ENCODE measurements at regions not wholly inside any gene's neighbourhood (a gene's known extent, or its start where the extent isn't known, plus 50 kb on each side); places are given as distances from the start of the nearest gene placed in this dataset.

DNA sequence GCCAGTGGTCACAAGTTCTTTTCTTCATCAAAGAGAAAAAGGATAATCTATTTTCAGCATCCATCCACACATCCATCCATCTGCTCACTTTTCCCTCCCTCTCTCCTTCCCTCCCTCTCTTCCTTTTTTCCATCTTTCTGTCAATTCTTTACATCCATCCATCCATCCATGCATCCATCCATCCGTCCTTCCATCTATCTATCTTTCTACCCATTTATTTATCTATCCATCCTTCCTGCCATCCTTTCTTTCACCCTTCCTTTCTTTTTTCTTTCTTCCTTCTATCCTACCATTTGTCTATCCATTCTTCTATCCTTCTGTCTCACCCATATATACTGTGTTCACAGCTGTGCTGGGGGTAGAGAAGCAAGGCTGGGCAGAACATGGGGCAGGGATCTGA is 212.4 kb upstream of the GALNT2 start:
- no peak for FAIRE-seq
- Histone ChIP-seq H4K8ac (ENCODE audit: extremely low read depth, insufficient read depth, low read length) (no peak overlapping the region), H3K56ac (replicated peaks; ENCODE audit: insufficient read length, low read depth, low read length) (no peak overlapping the region), H3K36me3 (ENCODE audit: control insufficient read depth in 2 of 4, insufficient read depth in 4 of 4, low read length in 3 of 4) (no peaks in the 10 kb centered on the region), H3K18ac (ENCODE audit: extremely low read depth, low read length) (no peak overlapping the region), H4K20me1 (replicated peaks in 1 of 2; ENCODE audit: control insufficient read depth in 1 of 2, insufficient read depth in 2 of 2, low read length in 2 of 2) (no peaks in the 10 kb centered on the region), H3K79me2 (ENCODE audit: control insufficient read depth in 1 of 2, insufficient read depth in 2 of 2, low read length in 2 of 2) (no peaks in the 10 kb centered on the region), H3K23ac (ENCODE audit: insufficient read length) (no peak overlapping the region), H3K27me3 (replicated peaks in 1 of 4; ENCODE audit: control insufficient read depth in 3 of 4, extremely low read depth in 1 of 4, insufficient read depth in 3 of 4, low read length in 3 of 4) (no peaks in the 10 kb centered on the region), H3K9me3 (ENCODE audit: insufficient read depth in 2 of 2, low read depth in 1 of 2, low read length in 1 of 2) (no peaks in the 10 kb centered on the region), H4K91ac (replicated peaks; ENCODE audit: insufficient read length, low read length) (no peak overlapping the region), H2BK120ac (replicated peaks; ENCODE audit: low read depth, low read length) (no peak overlapping the region), H3K9ac (replicated peaks in 1 of 4; ENCODE audit: extremely low read depth in 1 of 4, low read depth in 3 of 4, low read length in 3 of 4) (no peak overlapping the region), H2AFZ (ENCODE audit: low read length) (no peak overlapping the region), H2BK15ac (ENCODE audit: low read length) (no peak overlapping the region), H3K79me1 (ENCODE audit: low read depth, low read length) (no peaks in the 10 kb centered on the region), H3K4me2 (ENCODE audit: insufficient read depth in 1 of 2, low read depth in 2 of 2, low read length in 2 of 2) (no peak overlapping the region), H3K4me3 (ENCODE audit: extremely low read depth in 1 of 4, insufficient read depth in 2 of 4, low read depth in 3 of 4, low read length in 4 of 4) (no peak overlapping the region), H2BK12ac (ENCODE audit: low read depth, low read length) (no peak overlapping the region), H3K4me1 (replicated peaks in 1 of 4; ENCODE audit: control insufficient read depth in 3 of 4, insufficient read depth in 4 of 4, low read length in 3 of 4) (no peaks in the 10 kb centered on the region), H4K5ac (ENCODE audit: insufficient read length, low read depth, low read length) (no peak overlapping the region), H3K4ac (replicated peaks; ENCODE audit: insufficient read length, low read depth, low read length) (no peak overlapping the region), H2AK5ac (ENCODE audit: low read depth, low read length) (no peak overlapping the region), H2BK20ac (ENCODE audit: low read length) (no peak overlapping the region), H3K23me2 (ENCODE audit: low read depth, low read length) (no peaks in the 10 kb centered on the region; the same call in 1 of the 2 replicates), H3K27ac (ENCODE audit: low read depth, low read length) (no peak overlapping the region), H3K14ac (ENCODE audit: insufficient read length) (no peak overlapping the region), H2BK5ac (ENCODE audit: low read depth, low read length) (no peak overlapping the region)
- no peak for DNase-seq (ENCODE audit: low read depth in 1 of 2, low spot score in 2 of 2)
- ChIA-PET POLR2A (ENCODE audit: partially characterized antibody) (no interaction called here), CTCF (ENCODE audit: partially characterized antibody) (interaction anchor here (0.7 to 3.0 kb wide), 4 partner anchors 8 to 193 kb away, joined by 3 to 9 read pairs (median 8); no protein-coding TSS in a partner anchor)
- no peak for TF ChIP-seq RFX5 (IDR thresholded peaks at IDR 0.05; ENCODE audit: borderline replicate concordance, low read depth, low read length)
- TF ChIP-seq JUN (IDR thresholded peaks at IDR 0.05; ENCODE audit: low read depth, low read length), result no peak
- no peak for TF ChIP-seq NANOG (IDR thresholded peaks at IDR 0.05; ENCODE audit: insufficient read depth, low read depth, low read length, poor library complexity, severe bottlenecking)
- no peak for TF ChIP-seq POU5F1 (IDR thresholded peaks at IDR 0.05; ENCODE audit: low read depth, low read length)
- no peak for TF ChIP-seq JUND (IDR thresholded peaks at IDR 0.05; ENCODE audit: low read length)
- TF ChIP-seq CBX8 (IDR thresholded peaks at IDR 0.05; ENCODE audit: borderline replicate concordance, low read depth, low read length), result no peak
- TF ChIP-seq YY1 (IDR thresholded peaks at IDR 0.05; ENCODE audit: low read depth, low read length), result no peak
- TF ChIP-seq EGR1 (IDR thresholded peaks at IDR 0.05; ENCODE audit: borderline replicate concordance, low read depth, low read length), result no peak
- TF ChIP-seq SRF (IDR thresholded peaks at IDR 0.05; ENCODE audit: low read depth, low read length), result no peak
- TF ChIP-seq, protein P1, sequence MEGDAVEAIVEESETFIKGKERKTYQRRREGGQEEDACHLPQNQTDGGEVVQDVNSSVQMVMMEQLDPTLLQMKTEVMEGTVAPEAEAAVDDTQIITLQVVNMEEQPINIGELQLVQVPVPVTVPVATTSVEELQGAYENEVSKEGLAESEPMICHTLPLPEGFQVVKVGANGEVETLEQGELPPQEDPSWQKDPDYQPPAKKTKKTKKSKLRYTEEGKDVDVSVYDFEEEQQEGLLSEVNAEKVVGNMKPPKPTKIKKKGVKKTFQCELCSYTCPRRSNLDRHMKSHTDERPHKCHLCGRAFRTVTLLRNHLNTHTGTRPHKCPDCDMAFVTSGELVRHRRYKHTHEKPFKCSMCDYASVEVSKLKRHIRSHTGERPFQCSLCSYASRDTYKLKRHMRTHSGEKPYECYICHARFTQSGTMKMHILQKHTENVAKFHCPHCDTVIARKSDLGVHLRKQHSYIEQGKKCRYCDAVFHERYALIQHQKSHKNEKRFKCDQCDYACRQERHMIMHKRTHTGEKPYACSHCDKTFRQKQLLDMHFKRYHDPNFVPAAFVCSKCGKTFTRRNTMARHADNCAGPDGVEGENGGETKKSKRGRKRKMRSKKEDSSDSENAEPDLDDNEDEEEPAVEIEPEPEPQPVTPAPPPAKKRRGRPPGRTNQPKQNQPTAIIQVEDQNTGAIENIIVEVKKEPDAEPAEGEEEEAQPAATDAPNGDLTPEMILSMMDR (IDR thresholded peaks at IDR 0.05; ENCODE audit: control extremely low read depth in 1 of 3, insufficient read depth in 1 of 3, low read depth in 1 of 3, low read length in 3 of 3), result no peak
- 55% methylated on average over 1 of the region's 1 CpG; no CpG with 5 or more reads in 1 of the 2 experiments for WGBS, 2 experiments (ENCODE audit: extremely low coverage in 1 of 2, insufficient coverage in 1 of 2, insufficient read length in 1 of 2, insufficient replicate concordance in 2 of 2, low coverage in 1 of 2, low lambda C conversion rate in 2 of 2, missing lambda C conversion rate in 1 of 2)
